ENCODE measurements at regions not wholly inside any gene's neighbourhood (a gene's known extent, or its start where the extent isn't known, plus 50 kb on each side); places are given as distances from the start of the nearest gene placed in this dataset.

DNA sequence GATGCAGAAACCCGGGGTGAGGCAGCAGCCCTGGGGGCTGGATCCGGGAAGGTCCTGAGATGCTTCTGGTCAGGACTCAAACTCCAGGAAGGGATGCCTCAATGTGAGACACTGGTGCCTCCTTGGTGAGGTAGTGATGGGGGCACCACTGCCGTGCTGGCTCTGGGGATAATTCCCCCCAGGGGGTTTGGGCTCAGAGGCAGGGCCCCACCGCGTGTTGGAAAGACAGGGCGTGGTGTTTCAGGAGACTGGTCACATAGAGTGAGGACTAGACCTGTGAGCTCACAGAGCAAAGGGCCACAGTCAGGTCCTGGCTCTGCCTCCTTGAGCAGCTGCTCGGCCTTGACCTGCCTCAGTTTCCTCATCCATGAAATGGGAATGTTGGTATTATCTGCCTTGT lies 361.9 kb downstream of the GLRX3 start:
- POLR2A ChIA-PET, result no interaction called here
- no peak overlapping the region for H3K4me3 ChIP-seq (ENCODE audit: low read depth, low read length)
- DNase-seq (ENCODE audit: low read depth, low spot score), result no peak
- CTCF ChIA-PET, result no interaction called here
- TF ChIP-seq, protein P1, sequence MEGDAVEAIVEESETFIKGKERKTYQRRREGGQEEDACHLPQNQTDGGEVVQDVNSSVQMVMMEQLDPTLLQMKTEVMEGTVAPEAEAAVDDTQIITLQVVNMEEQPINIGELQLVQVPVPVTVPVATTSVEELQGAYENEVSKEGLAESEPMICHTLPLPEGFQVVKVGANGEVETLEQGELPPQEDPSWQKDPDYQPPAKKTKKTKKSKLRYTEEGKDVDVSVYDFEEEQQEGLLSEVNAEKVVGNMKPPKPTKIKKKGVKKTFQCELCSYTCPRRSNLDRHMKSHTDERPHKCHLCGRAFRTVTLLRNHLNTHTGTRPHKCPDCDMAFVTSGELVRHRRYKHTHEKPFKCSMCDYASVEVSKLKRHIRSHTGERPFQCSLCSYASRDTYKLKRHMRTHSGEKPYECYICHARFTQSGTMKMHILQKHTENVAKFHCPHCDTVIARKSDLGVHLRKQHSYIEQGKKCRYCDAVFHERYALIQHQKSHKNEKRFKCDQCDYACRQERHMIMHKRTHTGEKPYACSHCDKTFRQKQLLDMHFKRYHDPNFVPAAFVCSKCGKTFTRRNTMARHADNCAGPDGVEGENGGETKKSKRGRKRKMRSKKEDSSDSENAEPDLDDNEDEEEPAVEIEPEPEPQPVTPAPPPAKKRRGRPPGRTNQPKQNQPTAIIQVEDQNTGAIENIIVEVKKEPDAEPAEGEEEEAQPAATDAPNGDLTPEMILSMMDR (IDR thresholded peaks at IDR 0.05; ENCODE audit: insufficient read depth, low read length, missing control alignments), result no peak

DNA sequence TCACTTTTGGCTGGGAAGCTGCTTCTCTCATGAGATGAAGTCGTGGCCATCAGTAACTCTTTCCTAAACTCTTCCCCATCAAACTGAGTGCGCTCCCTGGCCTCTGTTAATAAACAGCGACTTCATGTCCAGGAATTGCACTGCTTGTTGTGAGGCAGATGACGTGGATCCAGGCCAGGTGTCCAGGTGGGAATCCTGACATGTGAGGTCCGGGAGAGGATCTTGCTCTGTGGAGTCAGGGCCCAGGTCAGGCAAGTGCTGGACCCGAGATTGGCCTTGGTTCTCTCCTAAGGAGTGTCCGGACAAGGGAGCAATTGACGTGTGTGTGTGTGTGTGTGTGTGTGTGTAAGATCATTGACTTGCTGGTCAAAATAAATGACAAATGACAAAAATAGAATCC lies 362.7 kb downstream of the GLRX3 start:
- H3K4me3 ChIP-seq (ENCODE audit: low read depth, low read length), result no peak overlapping the region
- ChIA-PET POLR2A (no interaction called here), CTCF (no interaction called here)
- DNase-seq (ENCODE audit: low read depth, low spot score), result no peak
- TF ChIP-seq, protein P1 (IDR thresholded peaks at IDR 0.05; ENCODE audit: insufficient read depth, low read length, missing control alignments), result no peak

DNA sequence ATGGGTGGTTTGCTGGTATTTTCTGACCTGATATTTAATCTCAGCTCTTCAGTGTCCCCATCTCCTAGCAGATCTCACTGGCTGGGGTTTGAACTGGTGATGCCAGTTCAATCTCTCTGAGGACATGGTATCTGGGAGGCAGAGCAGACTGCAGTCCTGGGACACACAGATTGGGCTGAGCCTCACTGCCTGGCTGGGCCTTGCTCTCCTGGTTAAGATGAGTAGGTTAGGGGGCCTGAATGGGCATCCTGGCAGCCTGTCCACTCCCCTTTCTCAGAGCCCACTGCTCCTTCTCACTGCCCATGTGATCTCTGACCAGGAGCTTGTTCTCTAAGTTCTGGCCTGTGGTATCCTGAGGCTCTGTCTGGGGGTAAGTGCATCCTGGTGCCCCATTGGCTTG lies 363.4 kb downstream of the GLRX3 start:
- no peak overlapping the region for H3K4me3 ChIP-seq (ENCODE audit: low read depth, low read length)
- POLR2A ChIA-PET, result no interaction called here
- TF ChIP-seq, protein P1 (IDR thresholded peaks at IDR 0.05; ENCODE audit: insufficient read depth, low read length, missing control alignments), result no peak
- DNase-seq (ENCODE audit: low read depth, low spot score), result no peak
- CTCF ChIA-PET, result no interaction called here

DNA sequence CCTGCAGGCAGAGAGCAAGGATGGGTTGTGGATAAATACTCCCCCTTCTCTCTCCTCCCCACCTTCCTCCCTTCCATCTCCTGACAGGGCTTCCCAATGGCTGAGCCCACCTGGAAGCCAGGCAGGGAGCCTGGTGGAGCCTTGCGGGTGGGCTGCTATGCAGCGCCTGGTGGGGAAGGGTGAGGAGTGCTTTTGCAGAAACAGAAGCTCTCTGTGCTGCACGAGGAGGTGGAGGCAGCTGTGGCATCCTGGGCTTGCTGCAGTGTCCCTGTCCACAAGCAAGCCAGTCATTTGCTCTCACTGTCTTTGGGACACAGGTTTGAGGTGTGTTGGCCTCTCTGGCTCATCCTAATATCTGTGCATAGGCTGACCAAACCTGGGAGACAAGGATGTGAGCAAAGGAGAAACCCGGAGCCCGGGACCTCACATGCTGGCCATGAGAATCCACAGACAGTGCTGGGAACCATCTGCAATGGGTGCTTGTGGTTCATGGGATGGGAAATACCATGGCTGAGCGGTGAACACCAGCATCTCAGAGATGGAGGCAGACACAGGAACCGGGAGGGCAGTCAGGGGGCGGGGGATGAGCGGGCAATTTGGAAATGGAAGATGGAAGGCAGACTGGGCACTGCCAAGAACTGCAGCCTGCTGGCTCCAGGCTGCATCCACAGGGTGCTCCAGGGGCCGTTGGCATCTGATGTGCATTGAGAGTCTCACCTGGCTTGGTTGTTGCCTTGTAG lies 364.2 kb downstream of the GLRX3 start:
- no peak for DNase-seq (ENCODE audit: low read depth, low spot score)
- TF ChIP-seq, protein P1 (IDR thresholded peaks at IDR 0.05; ENCODE audit: insufficient read depth, low read length, missing control alignments), result no peak
- CTCF ChIA-PET, result no interaction called here
- POLR2A ChIA-PET, result no interaction called here
- no peak overlapping the region for H3K4me3 ChIP-seq (ENCODE audit: low read depth, low read length)

DNA sequence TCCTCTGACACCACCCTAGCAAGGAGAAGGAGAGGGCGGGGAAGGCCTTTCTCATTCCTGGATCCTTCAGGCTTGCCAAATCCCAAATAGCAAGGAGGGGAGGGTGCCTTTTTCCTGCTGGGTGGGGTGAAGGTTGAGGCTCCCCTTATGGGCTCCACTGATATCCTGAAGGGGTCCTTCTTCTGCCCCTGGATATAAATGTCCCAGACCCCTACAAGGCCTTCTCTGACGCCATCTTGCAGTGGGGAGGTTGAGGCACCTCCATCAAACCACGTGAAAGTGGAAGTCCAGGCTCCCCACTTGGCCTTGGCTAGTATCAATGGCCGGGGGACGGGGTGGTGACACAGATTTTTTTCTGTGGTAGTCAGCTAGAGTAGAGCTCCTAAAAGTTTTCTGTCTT lies 371.3 kb downstream of the GLRX3 start:
- DNase-seq (ENCODE audit: low read depth, low spot score), result no peak
- ChIA-PET POLR2A (no interaction called here), CTCF (no interaction called here)
- TF ChIP-seq, protein P1 (IDR thresholded peaks at IDR 0.05; ENCODE audit: insufficient read depth, low read length, missing control alignments), result no peak
- H3K4me3 ChIP-seq (ENCODE audit: low read depth, low read length), result no peak overlapping the region

DNA sequence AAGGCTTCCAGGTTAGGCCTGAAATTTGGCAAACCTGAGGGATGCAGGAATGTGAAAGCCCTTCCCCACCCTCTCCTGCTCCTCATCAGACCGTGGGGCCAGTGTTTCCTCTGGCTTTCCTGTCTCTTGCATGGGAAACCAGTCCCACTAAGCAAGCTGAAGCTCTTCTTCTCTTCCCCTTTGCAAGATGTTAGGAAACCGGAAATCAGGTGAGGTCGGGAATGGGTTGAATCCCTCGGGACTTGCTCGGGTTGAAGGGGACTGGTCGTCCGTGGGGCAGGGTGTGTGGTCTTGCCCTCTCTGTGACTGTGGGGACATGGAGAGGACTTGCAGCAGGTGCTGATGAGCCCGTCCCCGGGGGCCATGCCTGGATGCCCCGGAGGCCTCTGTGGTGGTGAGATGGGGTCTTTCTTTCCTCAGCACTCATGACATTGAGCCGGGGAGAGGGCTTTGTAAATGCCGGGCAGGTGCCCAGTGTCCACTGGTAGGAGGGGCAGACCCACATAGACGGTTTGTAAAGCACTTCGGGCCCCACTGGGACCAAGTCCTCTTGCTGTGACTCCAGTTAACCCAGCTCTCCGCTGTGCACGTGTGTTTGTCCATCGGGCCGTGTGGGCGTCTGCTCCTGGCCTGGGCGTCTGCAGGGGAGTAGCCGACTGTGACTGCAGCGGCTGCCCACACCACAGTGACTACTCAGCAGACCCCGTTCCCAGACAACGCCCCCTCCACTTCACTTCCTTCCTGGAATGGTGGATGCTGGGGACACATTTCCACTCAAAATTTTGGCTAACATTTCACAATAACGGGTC lies 373.9 kb downstream of the GLRX3 start:
- TF ChIP-seq, protein P1 (IDR thresholded peaks at IDR 0.05; ENCODE audit: insufficient read depth, low read length, missing control alignments), result no peak
- ChIA-PET POLR2A (no interaction called here), CTCF (no interaction called here)
- H3K4me3 ChIP-seq (ENCODE audit: low read depth, low read length), result no peak overlapping the region
- no peak for DNase-seq (ENCODE audit: low read depth, low spot score)
